DND-41 (cell line): ENCODE measurements at regions not wholly inside any gene's neighbourhood (a gene's known extent, or its start where the extent isn't known, plus 50 kb on each side); places are given as distances from the start of the nearest gene placed in this dataset.

Experiments used
- CTCF ChIP-seq: IDR thresholded peaks from 2 replicates; pipeline ENCODE4 v1.5.1; 2012; ENCODE audit warnings: borderline replicate concordance, low read length, moderate library complexity, mild to moderate bottlenecking; ENCODE audit not compliant: poor library complexity, severe bottlenecking; ENCODE audit errors: extremely low read depth
- EZH2 ChIP-seq: IDR thresholded peaks from 3 replicates; pipeline ENCODE4 v1.6.1; 2012; ENCODE audit warnings: borderline replicate concordance, low read depth, mild to moderate bottlenecking, moderate library complexity, low read length, inconsistent platforms; ENCODE audit not compliant: severe bottlenecking

GRCh38 chr4:116544946-116545345 lies 540.4 kb downstream of the TRAM1L1 start:
- no peak for TF ChIP-seq CTCF
- no peak for TF ChIP-seq EZH2
